ENCODE measurements at regions not wholly inside any gene's neighbourhood (a gene's known extent, or its start where the extent isn't known, plus 50 kb on each side); places are given as distances from the start of the nearest gene placed in this dataset.

GRCh38 chr13:102487330-102487729, 85.5 kb upstream of the FGF14 start:
- Mint-ChIP-seq H3K4me3 (ENCODE audit: unreplicated experiment) (no peak overlapping the region), H3K27me3 (ENCODE audit: unreplicated experiment) (peaks cover 22% of the 10 kb centered on the region), H3K9me3 (ENCODE audit: unreplicated experiment) (no peaks in the 10 kb centered on the region), H3K36me3 (ENCODE audit: unreplicated experiment) (no peaks in the 10 kb centered on the region), H3K4me1 (ENCODE audit: unreplicated experiment) (no peaks in the 10 kb centered on the region), H3K27ac (ENCODE audit: unreplicated experiment) (no peak overlapping the region)
- no peak for TF ChIP-seq CTCF (IDR thresholded peaks at IDR 0.05)
- DNase-seq (ENCODE audit: extremely low spot score, unreplicated experiment), result no peak

- peak; percentile 29 for TF ChIP-seq CTCF (IDR thresholded peaks at IDR 0.05)
- no peak for DNase-seq (ENCODE audit: extremely low spot score, unreplicated experiment)
- H3K36me3 Mint-ChIP-seq (ENCODE audit: unreplicated experiment), result no peaks in the 10 kb centered on the region
- H3K4me3 Mint-ChIP-seq (ENCODE audit: unreplicated experiment), result no peak overlapping the region
- no peaks in the 10 kb centered on the region for H3K4me1 Mint-ChIP-seq (ENCODE audit: unreplicated experiment)
- no peak overlapping the region for H3K27ac Mint-ChIP-seq (ENCODE audit: unreplicated experiment)
- H3K27me3 Mint-ChIP-seq (ENCODE audit: unreplicated experiment), result peaks cover 17% of the 10 kb centered on the region
- no peaks in the 10 kb centered on the region for H3K9me3 Mint-ChIP-seq (ENCODE audit: unreplicated experiment)
Observed at GRCh38 chr13:102484329-102484728, 82.5 kb upstream of the FGF14 start.

GRCh38 chr13:102472650-102473049, 70.8 kb upstream of the FGF14 start:
- no peak for TF ChIP-seq CTCF (IDR thresholded peaks at IDR 0.05)
- Mint-ChIP-seq H3K27me3 (ENCODE audit: unreplicated experiment) (peaks cover 28% of the 10 kb centered on the region), H3K36me3 (ENCODE audit: unreplicated experiment) (no peaks in the 10 kb centered on the region), H3K4me1 (ENCODE audit: unreplicated experiment) (no peaks in the 10 kb centered on the region), H3K9me3 (ENCODE audit: unreplicated experiment) (no peaks in the 10 kb centered on the region), H3K27ac (ENCODE audit: unreplicated experiment) (no peak overlapping the region), H3K4me3 (ENCODE audit: unreplicated experiment) (no peak overlapping the region)
- no peak for DNase-seq (ENCODE audit: extremely low spot score, unreplicated experiment)

DNA sequence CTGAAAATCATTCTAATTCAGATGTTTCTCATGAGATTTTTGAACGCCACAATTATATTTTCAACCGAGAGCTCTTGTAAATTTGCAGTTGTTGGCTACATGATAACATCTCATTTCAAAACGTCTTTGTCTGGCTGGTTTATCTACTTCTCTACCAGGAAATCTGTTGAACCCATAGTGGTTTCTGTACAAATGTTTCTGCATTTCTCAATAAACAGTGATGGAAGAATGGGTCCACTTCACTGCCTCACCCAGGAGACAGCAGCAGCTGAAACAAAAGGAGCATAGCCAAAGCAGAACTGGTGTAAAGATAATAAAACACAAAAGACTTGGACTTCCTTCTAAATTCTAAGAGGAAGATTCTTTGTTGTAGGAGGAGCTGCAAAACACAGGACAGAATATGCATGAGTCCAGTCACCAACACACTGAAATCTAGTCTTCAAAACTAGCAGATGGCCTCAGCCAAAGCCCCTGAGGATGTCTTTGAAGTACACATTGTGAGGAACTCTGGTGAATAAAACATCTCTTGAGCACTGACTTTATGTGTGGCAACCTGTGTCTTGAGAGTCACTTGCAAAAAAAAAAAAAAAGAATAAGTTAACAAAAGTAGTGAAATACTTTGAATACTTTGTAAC, 68.6 kb upstream of the FGF14 start:
- no peak for TF ChIP-seq CTCF (IDR thresholded peaks at IDR 0.05)
- Mint-ChIP-seq H3K9me3 (ENCODE audit: unreplicated experiment) (no peaks in the 10 kb centered on the region), H3K36me3 (ENCODE audit: unreplicated experiment) (no peaks in the 10 kb centered on the region), H3K27me3 (ENCODE audit: unreplicated experiment) (peaks cover 17% of the 10 kb centered on the region), H3K4me1 (ENCODE audit: unreplicated experiment) (no peaks in the 10 kb centered on the region), H3K27ac (ENCODE audit: unreplicated experiment) (no peak overlapping the region), H3K4me3 (ENCODE audit: unreplicated experiment) (no peak overlapping the region)
- no peak for DNase-seq (ENCODE audit: extremely low spot score, unreplicated experiment)

DNA sequence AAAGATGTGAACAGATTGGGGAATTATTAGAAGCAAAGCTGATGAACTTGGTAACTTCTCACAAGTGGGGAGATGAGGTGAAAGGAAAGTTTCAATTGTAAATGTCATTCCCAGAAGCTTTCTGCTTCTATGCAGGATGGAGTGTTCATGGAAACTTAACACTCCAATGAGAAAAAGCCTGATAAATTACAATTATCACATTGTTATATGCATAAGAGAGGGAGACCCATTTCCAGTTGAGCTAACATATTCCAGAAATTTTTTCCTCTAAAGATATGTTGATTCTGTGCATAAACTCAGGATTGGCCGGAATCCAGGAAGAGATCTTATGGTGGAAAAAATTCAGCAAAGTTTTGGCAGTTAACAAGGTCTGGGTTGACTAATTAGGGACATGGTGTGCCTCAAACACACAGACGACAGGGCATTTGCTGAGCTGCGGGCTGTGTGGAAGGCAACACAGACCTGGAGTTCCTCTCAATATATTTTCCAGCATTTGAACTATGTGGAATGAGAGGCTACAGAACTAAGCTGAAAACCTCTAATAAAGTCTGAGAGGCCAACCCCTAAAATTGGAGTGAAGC, 64.9 kb upstream of the FGF14 start:
- no peak overlapping the region for H3K4me3 Mint-ChIP-seq (ENCODE audit: unreplicated experiment)

More for the DNA sequence above, 64.9 kb upstream of the FGF14 start:
- Mint-ChIP-seq H3K9me3 (ENCODE audit: unreplicated experiment) (no peaks in the 10 kb centered on the region), H3K4me1 (ENCODE audit: unreplicated experiment) (no peaks in the 10 kb centered on the region), H3K36me3 (ENCODE audit: unreplicated experiment) (no peaks in the 10 kb centered on the region), H3K27me3 (ENCODE audit: unreplicated experiment) (peaks cover 27% of the 10 kb centered on the region), H3K27ac (ENCODE audit: unreplicated experiment) (no peak overlapping the region)
- TF ChIP-seq CTCF (IDR thresholded peaks at IDR 0.05), result no peak
- DNase-seq (ENCODE audit: extremely low spot score, unreplicated experiment), result no peak

Data from osteocyte (in vitro differentiated cells).